Bronchial epithelial cell (primary cell): ENCODE measurements at regions not wholly inside any gene's neighbourhood (a gene's known extent, or its start where the extent isn't known, plus 50 kb on each side); places are given as distances from the start of the nearest gene placed in this dataset.

Experiments used
- DNase-seq: peaks from one replicate; pipeline ENCODE4 v3.0.0-alpha.2; 2010; ENCODE audit warnings: low read depth
- FAIRE-seq: peaks from 2 replicates; lab custom pipeline; 2011; peaks lifted over from hg19 to GRCh38; lab: Jason Lieb, UNC
- H3K27me3 ChIP-seq: 2 replicates; pipeline ENCODE4 v1.5.1; 2011; ENCODE audit warnings: low read length; ENCODE audit not compliant: control insufficient read depth, insufficient read depth
- H3K36me3 ChIP-seq: 2 replicates; pipeline ENCODE4 v1.5.1; 2011; ENCODE audit warnings: low read length; ENCODE audit not compliant: control insufficient read depth, insufficient read depth
- H3K4me3 ChIP-seq: 2 replicates; pipeline ENCODE4 v1.5.1; 2011; ENCODE audit warnings: mild to moderate bottlenecking, low read depth, low read length, control low read depth
- TF ChIP-seq, protein P1 (sequence below): IDR thresholded peaks from 2 replicates; pipeline ENCODE4 v1.5.1; 2011; ENCODE audit warnings: mild to moderate bottlenecking, moderate library complexity, low read length, control low read depth, inconsistent platforms; ENCODE audit not compliant: insufficient read depth, severe bottlenecking

- Histone ChIP-seq H3K36me3 (no peaks in the 10 kb centered on the region), H3K4me3 (no peak overlapping the region), H3K27me3 (no peaks in the 10 kb centered on the region)
- DNase-seq (no peak), FAIRE-seq (no peak)
- TF ChIP-seq, protein P1, sequence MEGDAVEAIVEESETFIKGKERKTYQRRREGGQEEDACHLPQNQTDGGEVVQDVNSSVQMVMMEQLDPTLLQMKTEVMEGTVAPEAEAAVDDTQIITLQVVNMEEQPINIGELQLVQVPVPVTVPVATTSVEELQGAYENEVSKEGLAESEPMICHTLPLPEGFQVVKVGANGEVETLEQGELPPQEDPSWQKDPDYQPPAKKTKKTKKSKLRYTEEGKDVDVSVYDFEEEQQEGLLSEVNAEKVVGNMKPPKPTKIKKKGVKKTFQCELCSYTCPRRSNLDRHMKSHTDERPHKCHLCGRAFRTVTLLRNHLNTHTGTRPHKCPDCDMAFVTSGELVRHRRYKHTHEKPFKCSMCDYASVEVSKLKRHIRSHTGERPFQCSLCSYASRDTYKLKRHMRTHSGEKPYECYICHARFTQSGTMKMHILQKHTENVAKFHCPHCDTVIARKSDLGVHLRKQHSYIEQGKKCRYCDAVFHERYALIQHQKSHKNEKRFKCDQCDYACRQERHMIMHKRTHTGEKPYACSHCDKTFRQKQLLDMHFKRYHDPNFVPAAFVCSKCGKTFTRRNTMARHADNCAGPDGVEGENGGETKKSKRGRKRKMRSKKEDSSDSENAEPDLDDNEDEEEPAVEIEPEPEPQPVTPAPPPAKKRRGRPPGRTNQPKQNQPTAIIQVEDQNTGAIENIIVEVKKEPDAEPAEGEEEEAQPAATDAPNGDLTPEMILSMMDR: no peak
Measured at GRCh38 chr4:149164282-149164681, 651.4 kb downstream of the IQCM start.

GRCh38 chr4:149161247-149161646 is 654.4 kb downstream of the IQCM start:
- Histone ChIP-seq H3K27me3 (no peaks in the 10 kb centered on the region), H3K4me3 (no peak overlapping the region), H3K36me3 (no peaks in the 10 kb centered on the region)
- DNase-seq: peak; percentile 57
- FAIRE-seq: no peak
- TF ChIP-seq, protein P1: no peak

- H3K36me3 ChIP-seq: no peaks in the 10 kb centered on the region
- TF ChIP-seq, protein P1: no peak
- H3K27me3 ChIP-seq: no peaks in the 10 kb centered on the region
- DNase-seq: no peak
- no peak overlapping the region for H3K4me3 ChIP-seq
- FAIRE-seq: no peak
Measured at GRCh38 chr4:149160370-149160769, 655.3 kb downstream of the IQCM start.

DNA sequence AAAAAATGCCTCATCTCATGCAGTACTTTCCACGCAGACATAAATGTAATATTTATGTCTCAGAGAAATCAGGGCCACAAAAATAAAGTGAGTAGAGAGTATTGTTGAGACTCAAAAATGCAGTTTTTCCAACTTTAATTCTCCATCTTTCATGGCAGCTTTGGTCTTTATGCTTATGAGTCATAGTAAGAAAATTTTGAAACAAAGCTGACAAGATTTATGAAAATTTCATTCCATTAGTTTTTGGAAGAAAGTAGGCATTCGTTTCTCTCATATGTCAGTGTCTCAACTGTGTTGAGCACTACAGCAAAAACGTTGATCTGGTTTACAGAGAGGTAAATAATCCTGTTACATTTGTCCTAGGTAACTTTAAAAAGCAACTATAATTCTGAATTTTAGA is 656.8 kb downstream of the IQCM start:
- Histone ChIP-seq H3K36me3 (no peaks in the 10 kb centered on the region), H3K27me3 (no peaks in the 10 kb centered on the region), H3K4me3 (no peak overlapping the region)
- DNase-seq: no peak
- TF ChIP-seq, protein P1: no peak
- FAIRE-seq: no peak

DNA sequence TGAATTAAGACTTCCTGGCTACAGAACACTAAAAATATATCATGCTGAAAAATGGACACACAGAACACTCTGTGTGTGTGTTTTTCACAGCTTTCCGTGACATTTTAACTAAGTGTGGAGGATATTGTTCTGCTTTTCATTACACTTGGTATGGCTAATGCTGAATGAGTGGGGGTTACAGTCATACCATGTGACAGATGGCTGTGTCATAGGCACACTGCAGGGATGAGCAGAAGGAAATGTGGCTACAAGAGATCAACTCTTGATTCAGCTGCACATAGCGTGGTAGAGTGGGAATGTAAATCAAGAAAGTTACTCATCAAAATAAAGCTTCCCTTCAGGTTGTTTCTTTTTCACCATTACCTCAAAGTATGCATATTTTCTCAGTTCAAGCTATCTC is 669.8 kb downstream of the IQCM start:
- FAIRE-seq (peak; percentile 23), DNase-seq (peak; percentile 30)
- Histone ChIP-seq H3K27me3 (no peaks in the 10 kb centered on the region), H3K4me3 (no peak overlapping the region), H3K36me3 (no peaks in the 10 kb centered on the region)
- TF ChIP-seq, protein P1: no peak

GRCh38 chr4:149144060-149144459 is 671.6 kb downstream of the IQCM start:
- FAIRE-seq (no peak), DNase-seq (no peak)
- Histone ChIP-seq H3K4me3 (no peak overlapping the region), H3K27me3 (no peaks in the 10 kb centered on the region), H3K36me3 (no peaks in the 10 kb centered on the region)
- TF ChIP-seq, protein P1: no peak
